HPDE6-E6E7 (cell line): ENCODE measurements at regions not wholly inside any gene's neighbourhood (a gene's known extent, or its start where the extent isn't known, plus 50 kb on each side); places are given as distances from the start of the nearest gene placed in this dataset.
A peak's percentile ranks its signal among the peaks of the same experiment; 100 is the strongest.
"Not testable (repeated sequence)": the region's sequence is repeated elsewhere in the genome, so short reads cannot be mapped to it uniquely, and the experiment has no call there.

ENCODE experiments used
- DNase-seq: peaks from one replicate; pipeline ENCODE4 v3.0.0; 2011; ENCODE audit warnings: missing footprints; ENCODE audit errors: extremely low spot score

DNA sequence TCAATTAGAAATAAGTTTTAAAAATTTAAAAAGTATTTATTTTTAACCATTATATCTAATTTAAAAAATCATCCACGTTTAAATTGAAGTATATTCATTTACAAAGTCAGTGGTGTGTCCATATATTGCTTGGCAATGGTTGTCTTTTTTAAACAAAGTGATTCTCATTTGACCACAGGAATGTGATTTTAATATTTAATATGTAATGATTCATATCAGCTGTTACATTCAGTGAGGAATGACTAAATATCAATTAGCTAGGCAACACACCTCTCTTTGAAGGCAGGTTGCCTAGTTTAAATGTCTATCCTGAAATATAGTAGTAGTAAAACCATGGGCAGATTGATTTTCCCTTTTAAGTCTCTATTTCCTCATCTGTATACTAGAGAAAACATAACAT, 392.2 kb upstream of the CCDC179 start:
- no peak for DNase-seq

DNA sequence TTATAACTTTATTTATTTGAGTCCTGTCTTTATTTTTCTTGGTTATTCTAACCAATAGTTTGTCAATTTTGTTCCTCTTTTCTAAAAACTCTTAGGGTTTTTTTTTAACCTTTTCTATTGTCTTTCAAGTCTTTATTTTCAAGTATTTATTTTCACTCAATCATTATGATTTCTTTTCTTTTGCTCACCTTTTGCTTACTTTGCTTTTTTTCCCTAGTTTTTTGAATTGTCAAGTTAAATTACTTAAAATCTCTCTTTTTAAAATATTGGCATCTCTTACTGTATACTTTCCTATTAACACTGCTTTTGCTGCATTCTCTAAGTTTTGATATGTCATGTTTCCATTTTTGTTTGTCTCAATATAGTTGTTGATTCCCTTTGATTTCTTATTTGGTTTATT, 396.8 kb upstream of the CCDC179 start:
- DNase-seq, result no peak

DNA sequence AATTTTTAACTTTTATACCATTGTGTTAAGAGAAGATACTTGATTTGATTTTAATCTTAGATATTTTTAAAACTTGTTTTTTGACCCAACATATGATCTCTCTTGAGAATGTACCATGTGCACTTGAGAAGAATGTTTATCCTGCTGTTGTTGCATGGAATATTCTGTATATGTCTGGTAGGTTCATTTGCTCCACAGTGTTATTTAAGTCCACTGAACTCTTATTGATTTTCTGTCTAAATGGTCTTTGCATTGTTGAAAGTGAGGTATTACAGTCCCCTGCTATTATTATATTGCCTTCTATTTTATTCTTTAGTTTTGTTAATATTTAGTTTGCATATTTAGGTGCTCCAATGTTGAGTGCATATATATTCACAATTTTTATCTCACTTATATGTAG, 397.3 kb upstream of the CCDC179 start:
- DNase-seq, result no peak

DNA sequence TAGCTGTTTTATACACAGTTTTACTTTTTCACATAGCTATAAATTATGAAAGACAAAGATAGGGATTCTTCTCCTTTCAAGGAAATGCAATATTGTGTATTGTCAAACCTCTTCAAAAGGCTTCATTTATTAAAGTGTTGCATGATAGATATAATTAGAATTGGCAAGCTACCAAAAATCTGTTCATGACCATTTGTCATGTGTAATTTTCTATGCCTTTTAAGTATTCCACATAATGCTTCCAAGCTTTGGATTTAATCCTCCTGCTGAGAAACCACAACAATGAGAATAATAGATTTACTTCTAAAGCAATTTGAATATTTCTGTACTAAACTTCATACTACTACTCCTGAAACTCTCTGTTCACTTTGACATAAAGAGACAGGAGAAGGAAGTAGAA, 403.2 kb upstream of the CCDC179 start:
- no peak for DNase-seq

DNA sequence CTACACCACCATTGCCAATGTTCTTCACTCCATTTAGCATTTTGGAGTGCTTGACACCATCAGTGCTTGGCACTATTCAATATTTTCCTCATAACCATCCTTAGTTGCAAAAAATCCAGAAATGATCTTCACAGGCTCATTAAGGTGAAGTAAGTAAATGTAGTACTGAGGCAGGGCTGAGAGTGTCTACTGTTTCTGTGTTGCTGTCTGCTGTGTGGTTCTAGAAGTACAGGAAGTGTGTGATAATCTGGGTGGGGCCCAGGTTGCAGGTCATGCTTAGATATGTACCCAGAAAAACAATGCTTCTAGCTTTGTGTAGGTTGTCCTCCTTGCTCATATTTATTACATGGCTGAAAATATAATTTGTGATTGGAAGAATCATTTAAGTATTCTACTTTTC, 411.8 kb upstream of the CCDC179 start:
- no peak for DNase-seq

DNA sequence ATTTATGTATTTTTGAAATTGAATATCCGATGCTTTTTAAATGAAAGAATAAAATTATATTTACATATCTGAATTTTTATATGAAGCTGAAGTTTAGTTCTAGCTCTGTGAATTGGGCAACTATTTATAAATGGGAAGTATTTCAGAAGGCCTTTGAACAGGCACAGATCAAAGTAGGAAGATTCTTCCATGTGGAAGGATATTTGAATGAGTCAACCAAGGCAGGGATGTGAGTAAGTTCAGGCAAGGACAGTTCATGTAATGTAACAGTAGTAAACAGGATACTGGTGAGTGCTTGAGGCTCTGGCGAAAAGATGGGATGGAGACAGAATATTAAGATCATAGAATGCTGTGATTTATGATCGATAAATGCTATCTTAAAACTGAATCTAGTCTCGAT, 417.8 kb upstream of the CCDC179 start:
- peak; percentile 2 for DNase-seq

DNA sequence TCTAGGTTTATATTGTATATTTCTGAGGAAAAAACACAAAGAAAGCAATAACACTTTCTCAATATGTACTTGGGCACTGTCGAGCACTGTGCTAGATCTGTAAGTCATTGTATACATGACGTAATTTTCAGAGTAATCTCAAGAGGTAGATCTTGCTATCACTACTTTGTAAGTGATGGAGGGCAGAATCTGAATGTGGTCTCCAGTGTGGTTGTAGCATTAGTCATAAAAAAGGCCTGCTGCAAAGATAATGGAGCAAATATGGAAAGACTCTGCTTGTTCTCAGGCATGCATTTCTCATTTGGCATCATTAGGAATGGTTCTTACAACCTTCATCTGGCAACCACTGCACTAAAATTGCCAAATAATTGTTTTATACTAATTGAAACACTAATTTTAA, 419.8 kb upstream of the CCDC179 start:
- DNase-seq, result no peak

DNA sequence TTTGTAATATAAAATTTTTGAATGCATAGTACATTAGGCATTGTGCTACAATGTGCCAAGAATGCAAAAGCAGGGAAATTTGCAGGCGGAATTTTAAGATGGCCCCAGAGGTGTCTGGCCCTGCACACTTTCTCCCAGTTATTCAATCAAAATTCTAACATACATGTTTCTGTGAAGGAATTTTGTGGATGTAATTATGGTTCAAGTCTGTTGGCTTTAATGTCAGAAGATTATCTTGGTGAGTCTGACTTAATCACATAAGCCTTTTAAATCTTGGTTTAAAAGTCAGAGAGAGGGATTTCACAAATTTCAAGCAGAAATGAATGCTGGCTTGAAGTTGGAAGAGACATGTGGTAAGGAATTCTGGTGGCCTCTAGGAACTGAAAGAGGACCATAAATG, 423.4 kb upstream of the CCDC179 start:
- no peak for DNase-seq

DNA sequence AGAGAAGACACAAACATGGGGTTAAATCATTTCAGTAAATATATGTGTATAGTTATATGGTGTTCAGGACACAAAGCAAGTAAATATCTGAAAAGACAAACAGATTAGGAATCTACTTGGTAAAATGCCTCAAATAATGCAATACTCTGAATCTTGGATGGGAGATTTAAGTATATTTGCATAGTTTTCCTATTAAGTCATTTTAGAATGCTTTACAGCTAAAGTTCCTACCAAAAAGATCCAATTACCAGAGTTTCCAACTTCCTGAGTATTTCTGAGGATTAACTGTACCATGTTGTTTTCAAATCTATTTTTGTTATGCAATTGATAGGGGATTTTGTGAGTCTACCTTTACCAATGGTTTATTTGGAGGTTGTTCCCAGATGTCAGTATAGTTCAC, 424.4 kb upstream of the CCDC179 start:
- no peak for DNase-seq

DNA sequence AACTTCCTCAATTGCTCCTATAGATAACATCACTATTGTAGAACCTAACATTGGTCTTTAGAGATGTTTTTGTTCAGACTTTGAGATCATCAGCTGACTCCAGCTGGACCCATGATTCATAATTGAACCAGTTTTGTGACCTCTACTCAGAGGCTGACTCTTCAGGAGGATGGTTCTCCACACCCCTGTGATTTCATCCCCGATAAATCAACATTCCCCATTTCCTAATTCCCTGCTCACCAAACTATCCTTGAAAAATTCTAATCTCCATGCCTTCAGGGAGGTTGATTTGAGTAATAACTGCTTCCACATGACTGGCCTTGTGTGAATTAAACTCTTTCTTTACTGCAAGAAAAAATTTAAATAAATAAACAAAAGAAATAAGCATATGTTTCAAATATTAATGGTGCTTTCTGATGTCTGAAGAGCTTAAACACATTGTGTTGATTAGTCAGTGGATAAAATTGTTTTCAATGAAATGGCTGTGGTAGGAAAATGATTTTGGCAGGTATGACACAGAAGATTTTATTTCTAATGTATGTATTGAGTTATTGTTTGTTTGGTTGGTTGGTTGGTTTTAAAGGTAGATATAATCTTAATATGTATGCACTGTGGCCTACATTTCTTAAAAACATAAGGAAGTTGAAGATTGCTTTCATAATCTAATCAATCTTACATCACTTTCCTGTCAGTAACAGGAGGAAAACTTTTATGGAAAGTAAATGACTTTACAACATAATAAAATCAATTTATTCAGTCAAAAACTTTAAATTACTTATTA, 427.9 kb upstream of the CCDC179 start:
- peak; percentile 3 for DNase-seq

DNA sequence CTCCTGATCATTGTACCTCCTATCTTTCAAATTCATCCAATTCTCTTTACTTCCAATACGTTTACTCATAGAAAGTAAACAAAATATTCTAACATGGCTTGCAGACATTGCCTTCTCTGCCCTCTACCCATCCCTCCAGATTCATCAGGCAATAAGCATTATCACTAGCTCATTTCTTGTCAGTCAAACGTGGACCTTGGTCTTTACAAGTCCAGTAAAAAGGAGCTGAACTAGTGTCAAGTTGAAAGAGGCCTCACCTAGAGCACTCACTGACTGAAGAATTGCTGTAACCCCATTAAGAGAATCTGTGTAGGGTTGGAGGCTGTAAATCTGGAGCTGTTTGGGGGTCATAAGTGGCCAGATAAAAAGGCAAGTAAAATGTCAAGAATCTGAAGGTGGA, 435.0 kb upstream of the CCDC179 start:
- DNase-seq, result no peak

DNA sequence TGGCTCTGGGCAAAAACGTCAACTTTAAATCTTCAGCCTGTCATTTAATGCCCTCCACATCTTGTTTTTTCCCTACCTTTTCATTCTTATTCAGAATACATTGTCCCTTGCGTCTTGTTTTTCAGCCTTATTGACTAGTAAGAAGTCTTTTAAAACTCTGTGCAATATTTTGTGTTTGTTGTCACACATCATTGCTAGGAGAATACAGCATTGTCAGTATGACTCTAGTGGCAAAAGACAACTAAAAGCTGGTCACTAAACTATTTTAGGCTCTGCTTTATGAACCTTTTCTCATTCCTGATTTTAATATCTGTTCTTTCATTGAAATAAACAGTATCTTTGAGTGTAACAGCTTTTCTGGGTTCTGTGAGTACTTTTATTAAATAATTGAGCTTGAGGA, 447.8 kb upstream of the CCDC179 start:
- no peak for DNase-seq

DNA sequence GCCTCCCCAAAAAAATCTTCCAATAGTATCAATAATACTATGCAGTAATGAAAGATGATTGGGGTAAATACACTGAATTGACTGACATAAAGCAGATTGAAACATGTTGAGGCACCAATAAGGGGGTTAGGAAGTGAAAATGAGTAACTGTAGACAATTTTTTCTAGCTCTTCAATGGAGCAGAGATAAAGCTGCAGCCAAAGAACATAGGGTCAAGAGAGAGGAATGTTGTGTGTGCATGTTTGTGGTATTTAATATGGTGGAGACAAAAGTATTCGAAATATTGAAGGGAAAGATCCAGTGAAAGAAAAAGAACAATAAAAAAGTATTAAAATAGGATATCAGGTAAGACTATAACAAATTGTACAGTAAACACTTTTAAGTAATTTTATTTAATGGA, 450.0 kb upstream of the CCDC179 start:
- no peak for DNase-seq

DNA sequence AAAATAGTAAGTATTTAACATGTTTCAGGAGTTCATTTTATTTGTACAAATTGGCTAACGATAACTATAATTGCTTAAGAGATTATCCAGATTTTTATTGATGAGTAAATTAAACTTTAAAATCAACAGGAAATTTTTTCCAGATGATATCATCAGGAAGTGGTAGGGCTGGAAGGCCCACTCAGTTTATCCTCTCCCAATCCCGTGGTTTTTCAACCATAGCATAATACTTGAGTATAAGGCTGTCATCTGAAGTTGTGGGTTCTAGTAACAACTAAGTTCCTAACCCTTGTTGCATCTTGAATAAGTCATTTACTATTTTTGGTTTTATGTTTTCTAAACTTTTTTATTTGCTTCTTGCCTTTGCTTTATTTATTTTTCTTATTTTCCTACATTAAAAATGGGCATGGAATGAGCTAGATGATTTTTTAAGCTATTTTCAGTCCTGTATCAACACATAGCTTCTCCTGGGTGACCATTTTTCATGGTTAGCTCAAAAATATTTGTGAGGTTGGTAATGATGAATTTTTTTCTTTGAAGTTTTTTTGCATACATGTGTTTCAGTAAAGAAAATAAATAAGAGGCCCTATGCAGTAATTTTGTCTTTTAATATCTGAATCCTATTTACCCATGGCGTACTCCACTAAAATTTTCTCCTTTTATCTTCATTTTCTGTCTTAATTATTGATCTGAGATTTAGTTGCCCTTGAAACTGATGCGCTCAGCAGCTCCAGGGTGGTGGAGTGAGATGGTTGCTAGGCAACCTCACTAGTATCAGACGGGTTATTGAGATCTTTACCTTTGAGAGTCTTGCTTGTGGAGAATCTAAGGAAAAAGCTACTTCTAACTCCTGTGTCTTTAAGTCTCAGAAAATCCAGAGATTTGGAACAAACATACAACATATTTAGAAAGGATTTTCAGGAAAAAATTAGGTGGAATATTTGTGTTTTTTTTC, 452.0 kb upstream of the CCDC179 start:
- no peak for DNase-seq

DNA sequence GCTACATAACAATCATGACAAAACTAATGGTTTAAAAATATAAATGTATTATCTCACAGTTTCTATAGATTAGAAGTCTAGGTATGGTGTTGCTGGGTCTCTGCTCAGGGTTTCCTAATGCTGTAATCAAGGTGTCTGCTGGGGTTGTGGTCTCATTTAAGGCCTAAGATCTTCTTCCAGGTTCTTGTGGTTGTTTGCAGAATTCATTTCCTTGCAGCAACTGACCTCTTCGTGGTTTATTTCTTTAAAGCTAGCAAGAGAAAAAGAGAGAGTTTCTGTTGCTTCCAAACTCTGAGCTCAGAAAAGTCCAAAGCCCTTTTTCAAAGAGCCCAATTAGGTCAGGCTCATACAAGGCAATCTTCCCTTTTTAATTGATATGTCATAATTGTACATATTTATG, 452.7 kb upstream of the CCDC179 start:
- no peak for DNase-seq

DNA sequence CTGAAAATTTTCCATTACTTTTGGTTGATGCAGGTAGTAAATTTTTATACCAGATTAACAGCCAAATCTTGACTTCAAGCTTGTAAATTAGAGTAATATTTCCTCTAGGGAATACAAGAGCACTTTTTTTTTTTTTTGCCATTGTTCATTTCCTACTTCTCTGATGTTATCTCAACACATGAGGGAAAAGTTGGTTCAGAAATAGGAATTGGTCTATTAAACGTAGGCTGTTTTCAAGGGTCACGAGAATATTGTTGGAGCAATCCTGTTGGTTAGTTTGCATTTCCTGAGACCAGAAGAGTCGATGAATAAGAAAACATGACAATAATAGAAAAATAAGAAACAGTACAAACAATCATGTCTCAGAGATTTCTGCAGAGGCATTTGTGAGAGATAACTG, 453.9 kb upstream of the CCDC179 start:
- no peak for DNase-seq

DNA sequence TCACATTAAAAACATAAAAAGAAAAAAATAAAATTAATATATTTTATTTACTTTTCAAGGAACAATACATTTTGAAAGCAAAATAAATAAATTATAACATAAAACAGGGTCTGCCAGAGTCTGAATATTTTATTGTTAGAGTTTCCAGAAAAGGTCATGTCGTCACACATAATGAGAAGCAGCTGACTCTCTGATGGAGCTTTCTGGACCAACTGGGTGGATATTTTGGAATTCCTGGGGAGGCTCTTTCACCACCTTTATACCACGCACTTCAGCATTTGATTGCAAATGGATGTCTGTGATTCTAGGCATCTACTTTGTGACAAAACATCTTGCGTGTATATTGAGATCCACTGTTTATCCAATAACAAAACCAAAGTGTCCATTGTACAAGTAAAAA, 455.0 kb upstream of the CCDC179 start:
- DNase-seq, result no peak

DNA sequence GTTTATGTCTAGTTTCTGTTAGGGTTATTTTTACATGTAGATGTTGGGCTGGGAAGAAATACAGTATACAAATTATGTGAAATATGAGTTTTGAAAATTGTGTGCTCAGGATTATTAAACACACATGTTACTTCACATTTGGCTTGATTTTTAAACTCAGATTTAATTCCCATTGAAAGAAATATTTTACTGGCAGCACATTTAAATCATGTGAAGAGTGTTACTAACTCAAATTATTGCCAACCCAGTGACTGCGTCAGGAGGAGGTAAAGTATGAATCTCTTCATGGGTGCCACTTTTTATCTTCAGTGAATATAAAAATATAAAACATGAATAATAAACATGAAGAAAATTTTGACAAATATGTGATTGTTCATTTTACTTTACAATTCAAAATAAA, 457.5 kb upstream of the CCDC179 start:
- no peak for DNase-seq

DNA sequence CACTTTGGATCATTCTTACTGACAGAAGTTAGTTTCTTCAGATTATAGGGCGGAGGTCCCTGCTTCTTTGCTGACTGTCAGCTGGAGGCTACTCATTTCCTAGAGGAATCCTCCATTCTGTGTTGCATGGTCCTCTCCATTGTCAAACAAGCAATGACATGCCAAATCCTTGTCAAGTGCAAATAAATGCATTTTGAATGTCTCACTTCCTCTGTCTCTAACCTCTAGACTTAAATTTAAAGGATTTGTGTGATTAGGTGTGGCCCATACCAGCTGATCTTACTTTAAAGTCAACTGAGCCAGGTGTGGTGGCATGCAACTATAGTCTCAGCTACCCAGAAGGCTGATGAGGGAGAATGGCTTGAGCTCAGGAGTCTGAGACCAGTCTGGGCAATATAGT, 458.4 kb upstream of the CCDC179 start:
- peak; percentile 37 for DNase-seq

DNA sequence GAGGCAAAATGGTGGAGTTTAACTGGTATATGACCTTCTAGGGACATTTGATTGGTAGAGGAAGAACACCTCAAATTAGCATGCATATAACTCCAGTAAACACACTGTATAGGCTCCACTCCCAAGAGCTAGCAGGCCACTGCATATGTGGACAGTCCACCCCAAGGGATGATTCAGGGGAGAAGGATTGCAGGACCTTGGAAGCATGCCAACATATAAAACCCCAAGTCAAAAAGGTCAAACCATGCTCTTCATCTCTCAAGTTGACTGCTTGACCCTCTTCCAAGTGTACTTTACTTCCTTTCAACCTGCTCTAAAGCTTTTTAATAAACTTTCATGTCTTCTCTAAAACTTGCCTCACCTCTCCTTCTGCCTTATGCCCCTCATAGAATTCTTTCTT, 459.9 kb upstream of the CCDC179 start:
- DNase-seq, result no peak

DNA sequence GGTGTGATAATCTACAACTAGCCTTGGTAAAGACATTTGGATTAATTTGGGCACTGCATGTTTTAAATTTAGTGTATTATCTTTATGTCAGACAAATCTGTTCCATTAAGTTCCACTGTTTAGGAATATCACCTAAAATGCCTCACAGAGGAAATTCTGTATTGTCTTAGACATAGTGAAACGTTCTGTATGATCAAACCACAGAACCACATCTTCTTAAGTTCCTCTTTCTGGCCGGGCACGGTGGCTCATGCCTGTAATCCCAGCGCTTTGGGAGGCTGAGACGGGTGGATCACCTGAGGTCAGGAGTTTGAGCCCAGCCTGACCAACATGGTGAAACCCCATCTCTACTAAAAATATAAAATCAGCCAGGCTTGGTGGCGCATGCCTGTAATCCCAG, 475.3 kb upstream of the CCDC179 start:
- DNase-seq, result not testable (repeated sequence)

DNA sequence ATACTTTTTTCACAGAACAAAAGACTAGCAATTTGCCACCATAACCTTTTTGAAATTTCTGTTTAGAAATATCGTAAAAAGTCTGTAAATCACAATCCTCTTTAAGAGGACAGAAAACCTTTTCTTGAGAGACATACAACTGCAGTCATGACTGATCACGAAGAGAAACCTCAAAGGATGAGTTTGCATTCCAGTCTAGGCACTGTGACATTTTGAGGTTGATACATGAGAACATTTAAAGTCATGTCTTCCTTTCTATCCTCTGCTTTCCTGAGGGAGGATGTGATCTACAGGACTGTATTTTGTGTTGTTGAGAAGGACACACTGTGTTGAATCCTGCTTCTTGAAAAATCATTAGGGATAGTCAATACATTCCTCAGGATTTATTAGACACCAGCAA, 476.7 kb upstream of the CCDC179 start:
- DNase-seq, result no peak

DNA sequence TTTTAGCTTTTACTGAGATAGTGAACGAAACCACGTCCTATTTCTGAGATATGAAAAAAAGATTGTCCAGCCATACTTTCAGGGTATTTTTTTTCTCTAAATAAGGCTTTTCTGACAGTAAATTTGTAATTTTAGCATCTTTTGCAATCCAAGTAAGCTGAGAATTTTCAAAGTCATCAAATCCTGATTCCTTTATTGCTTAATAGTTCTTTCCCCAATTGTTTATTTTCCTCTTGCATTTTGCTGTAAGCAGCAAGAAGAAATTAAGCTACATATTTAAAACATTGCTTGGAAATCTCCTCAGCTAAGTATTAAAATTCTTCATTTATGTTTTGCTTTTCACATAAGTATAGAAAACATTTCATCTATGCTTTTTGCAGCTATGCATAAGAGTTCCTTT, 493.3 kb upstream of the CCDC179 start:
- DNase-seq, result no peak
